Calu3 (cell line): ENCODE measurements at regions not wholly inside any gene's neighbourhood (a gene's known extent, or its start where the extent isn't known, plus 50 kb on each side); places are given as distances from the start of the nearest gene placed in this dataset.

Experiments
- BruUV-seq: library from RNA; stranded (reverse); fragments of 400-500 nt; replicated peaks from 2 replicates; lab custom pipeline; 2021; lab: Mats Ljungman, UMichigan
- CTCF ChIA-PET: fragments of 300-600 bp; sonication (Branson Sonifier 250); formaldehyde crosslinking; loops from one replicate; lab custom pipeline; 2022; ENCODE audit warnings: antibody characterized with exemption; lab: Charles Lee
- DNase-seq: peaks from one replicate; pipeline ENCODE4 v3.0.0; 2022
- H3K27ac Mint-ChIP-seq: one replicate; pipeline ENCODE4 v1.8.0; 2022; ENCODE audit warnings: mixed read lengths; ENCODE audit not compliant: unreplicated experiment
- H3K27me3 Mint-ChIP-seq: one replicate; pipeline ENCODE4 v1.8.0; 2022; ENCODE audit warnings: mixed read lengths; ENCODE audit not compliant: unreplicated experiment
- H3K36me3 Mint-ChIP-seq: one replicate; pipeline ENCODE4 v1.8.0; 2022; ENCODE audit warnings: mild to moderate bottlenecking, moderate library complexity, mixed read lengths; ENCODE audit not compliant: insufficient read depth, unreplicated experiment
- H3K4me1 Mint-ChIP-seq: one replicate; pipeline ENCODE4 v1.8.0; 2022; ENCODE audit warnings: mild to moderate bottlenecking, low read depth, mixed read lengths; ENCODE audit not compliant: unreplicated experiment
- H3K4me3 Mint-ChIP-seq: one replicate; pipeline ENCODE4 v1.8.0; 2022; ENCODE audit warnings: mild to moderate bottlenecking, low read depth, moderate library complexity, mixed read lengths; ENCODE audit not compliant: unreplicated experiment
- H3K9me3 Mint-ChIP-seq: one replicate; pipeline ENCODE4 v1.8.0; 2022; ENCODE audit warnings: low read depth, mixed read lengths; ENCODE audit not compliant: unreplicated experiment
- intact Hi-C: fragments of 100-400 bp; cut with micrococcal nuclease; formaldehyde crosslinking; loops from one replicate; pipeline ENCODE4 v1.10.0; 2022; ENCODE audit not compliant: unreplicated experiment
- TF ChIP-seq, protein P1 (sequence below): fragments of 200-600 bp; IDR thresholded peaks from one replicate; pipeline ENCODE4 v1.8.0; 2022; ENCODE audit warnings: antibody characterized with exemption; ENCODE audit not compliant: unreplicated experiment

DNA sequence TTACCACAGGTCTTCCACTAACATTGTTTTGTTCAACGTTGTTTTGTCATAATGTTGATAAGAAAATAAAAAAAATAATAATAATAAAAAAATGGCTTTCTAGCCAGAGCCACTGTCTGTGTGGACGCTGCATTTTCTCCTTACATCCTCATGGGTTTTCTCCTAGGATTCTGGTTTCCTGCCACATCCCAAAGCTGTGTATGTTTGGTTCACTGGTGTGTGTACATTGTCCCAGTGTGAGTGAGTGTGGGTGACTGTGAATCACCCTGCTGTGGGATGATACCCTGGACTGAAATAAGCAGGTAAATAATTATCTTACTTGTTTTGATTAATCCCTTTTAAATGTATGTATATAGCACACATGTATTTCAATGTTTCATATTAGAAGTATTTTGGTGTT, 2154.4 kb upstream of the AGA start:
- intact Hi-C loops: no loop called here
- Mint-ChIP-seq H3K36me3 (no peaks in the 10 kb centered on the region), H3K4me1 (no peaks in the 10 kb centered on the region), H3K9me3 (no peaks in the 10 kb centered on the region), H3K27ac (no peak overlapping the region), H3K4me3 (no peak overlapping the region), H3K27me3 (no peaks in the 10 kb centered on the region)
- DNase-seq: no peak
- no TSS peak for BruUV-seq
- CTCF ChIA-PET: no interaction called here
- TF ChIP-seq, protein P1, sequence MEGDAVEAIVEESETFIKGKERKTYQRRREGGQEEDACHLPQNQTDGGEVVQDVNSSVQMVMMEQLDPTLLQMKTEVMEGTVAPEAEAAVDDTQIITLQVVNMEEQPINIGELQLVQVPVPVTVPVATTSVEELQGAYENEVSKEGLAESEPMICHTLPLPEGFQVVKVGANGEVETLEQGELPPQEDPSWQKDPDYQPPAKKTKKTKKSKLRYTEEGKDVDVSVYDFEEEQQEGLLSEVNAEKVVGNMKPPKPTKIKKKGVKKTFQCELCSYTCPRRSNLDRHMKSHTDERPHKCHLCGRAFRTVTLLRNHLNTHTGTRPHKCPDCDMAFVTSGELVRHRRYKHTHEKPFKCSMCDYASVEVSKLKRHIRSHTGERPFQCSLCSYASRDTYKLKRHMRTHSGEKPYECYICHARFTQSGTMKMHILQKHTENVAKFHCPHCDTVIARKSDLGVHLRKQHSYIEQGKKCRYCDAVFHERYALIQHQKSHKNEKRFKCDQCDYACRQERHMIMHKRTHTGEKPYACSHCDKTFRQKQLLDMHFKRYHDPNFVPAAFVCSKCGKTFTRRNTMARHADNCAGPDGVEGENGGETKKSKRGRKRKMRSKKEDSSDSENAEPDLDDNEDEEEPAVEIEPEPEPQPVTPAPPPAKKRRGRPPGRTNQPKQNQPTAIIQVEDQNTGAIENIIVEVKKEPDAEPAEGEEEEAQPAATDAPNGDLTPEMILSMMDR: no peak

DNA sequence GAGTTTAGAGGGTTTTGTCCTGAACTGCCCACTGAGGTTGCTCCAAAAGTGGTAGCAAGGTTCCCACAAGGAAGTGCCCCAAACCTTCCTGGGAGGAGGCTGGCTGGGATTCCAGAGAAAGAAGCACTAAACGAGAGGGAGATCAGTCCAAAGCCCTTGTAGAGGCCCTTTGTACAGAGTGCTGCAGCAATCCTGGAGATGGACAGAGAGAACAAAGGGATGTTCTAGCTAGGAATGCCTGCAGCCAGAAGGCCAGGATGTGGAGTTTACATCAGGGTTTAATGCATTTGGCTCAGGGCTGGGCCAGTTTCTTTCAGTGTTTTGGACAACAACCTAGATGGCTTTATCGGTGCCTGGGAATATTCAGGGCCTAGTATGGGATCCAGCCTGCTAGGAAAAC, 2155.1 kb upstream of the AGA start:
- CTCF ChIA-PET: no interaction called here
- Mint-ChIP-seq H3K9me3 (no peaks in the 10 kb centered on the region), H3K27me3 (no peaks in the 10 kb centered on the region), H3K27ac (no peak overlapping the region), H3K36me3 (no peaks in the 10 kb centered on the region), H3K4me1 (no peaks in the 10 kb centered on the region), H3K4me3 (no peak overlapping the region)
- no peak for DNase-seq
- no TSS peak for BruUV-seq
- TF ChIP-seq, protein P1: no peak
- intact Hi-C loops: no loop called here

DNA sequence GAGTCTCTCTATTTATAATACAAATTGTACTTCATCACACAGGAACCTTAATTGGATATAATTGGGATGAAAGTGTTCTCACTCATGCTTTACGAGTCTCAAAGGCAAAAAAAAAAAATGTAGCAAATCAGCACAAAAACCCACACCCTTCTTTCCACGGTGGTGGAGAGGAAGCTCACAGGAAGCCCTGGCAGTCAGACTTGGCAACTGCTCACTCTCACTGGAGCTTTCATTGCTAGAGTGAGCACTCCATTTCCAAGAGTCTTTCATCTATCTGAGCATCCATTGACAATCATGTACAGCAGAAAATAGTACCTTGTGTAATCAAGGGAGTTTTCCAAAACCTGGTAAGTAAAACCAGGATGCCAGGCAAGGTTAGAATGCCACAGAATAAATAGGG, 2159.4 kb upstream of the AGA start:
- intact Hi-C loops: no loop called here
- Mint-ChIP-seq H3K27ac (no peak overlapping the region), H3K36me3 (no peaks in the 10 kb centered on the region), H3K4me1 (no peaks in the 10 kb centered on the region), H3K4me3 (no peak overlapping the region), H3K9me3 (peaks cover 2% of the 10 kb centered on the region), H3K27me3 (no peaks in the 10 kb centered on the region)
- DNase-seq: no peak
- CTCF ChIA-PET: no interaction called here
- no TSS peak for BruUV-seq
- TF ChIP-seq, protein P1: no peak

DNA sequence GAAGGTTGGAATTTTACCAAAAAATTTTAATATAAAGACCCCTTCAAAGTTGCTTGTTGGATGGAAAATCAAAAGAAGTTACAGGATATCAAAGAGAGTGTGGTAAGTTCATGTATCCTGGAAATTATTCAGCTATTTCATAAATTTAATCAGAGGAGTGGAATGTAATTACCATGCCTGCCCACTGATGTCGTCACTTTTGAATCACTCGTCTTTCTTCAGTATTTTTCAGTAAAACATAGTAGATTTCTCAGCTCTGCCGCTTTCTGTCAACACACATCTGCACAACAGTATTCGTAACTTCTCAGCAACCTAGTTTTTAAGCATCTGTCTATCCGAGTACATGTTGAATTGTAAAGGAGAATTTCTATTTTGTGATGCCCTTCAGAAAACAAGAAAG, 2163.0 kb upstream of the AGA start:
- no peak for DNase-seq
- BruUV-seq: no TSS peak
- H3K27ac Mint-ChIP-seq: no peak overlapping the region
- no peak overlapping the region for H3K4me3 Mint-ChIP-seq
- no peaks in the 10 kb centered on the region for H3K36me3 Mint-ChIP-seq
- peaks cover 2% of the 10 kb centered on the region for H3K9me3 Mint-ChIP-seq
- intact Hi-C loops: no loop called here
- no peaks in the 10 kb centered on the region for H3K4me1 Mint-ChIP-seq
- CTCF ChIA-PET: no interaction called here
- TF ChIP-seq, protein P1: no peak
- no peaks in the 10 kb centered on the region for H3K27me3 Mint-ChIP-seq

DNA sequence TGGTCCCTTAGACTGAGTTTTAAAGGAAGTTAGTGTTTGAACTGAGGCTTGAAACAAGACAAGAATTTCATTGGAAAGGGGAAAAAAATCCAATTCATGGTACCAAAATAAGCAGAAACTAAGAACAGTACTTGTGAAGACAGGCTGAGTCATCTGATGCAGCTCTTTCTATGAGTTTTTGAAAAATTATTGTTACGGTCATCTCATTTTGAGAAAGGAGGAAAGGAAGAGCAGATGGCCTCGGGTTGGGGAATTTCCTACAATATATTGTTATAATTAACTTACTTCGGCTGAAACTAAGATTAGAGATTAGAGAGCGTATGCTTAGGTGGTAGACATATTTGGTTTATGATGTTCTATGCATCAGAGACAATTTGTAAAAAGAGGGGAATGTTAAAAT, 2164.8 kb upstream of the AGA start:
- Mint-ChIP-seq H3K4me1 (no peaks in the 10 kb centered on the region), H3K36me3 (no peaks in the 10 kb centered on the region), H3K9me3 (peaks cover 2% of the 10 kb centered on the region), H3K4me3 (no peak overlapping the region), H3K27me3 (no peaks in the 10 kb centered on the region), H3K27ac (no peak overlapping the region)
- CTCF ChIA-PET: no interaction called here
- DNase-seq: no peak
- intact Hi-C loops: no loop called here
- BruUV-seq: no TSS peak
- TF ChIP-seq, protein P1: no peak
